ENCODE measurements at regions not wholly inside any gene's neighbourhood (a gene's known extent, or its start where the extent isn't known, plus 50 kb on each side); places are given as distances from the start of the nearest gene placed in this dataset.

- TF ChIP-seq CTCF (IDR thresholded peaks at IDR 0.05) (no peak), POLR2A (IDR thresholded peaks at IDR 0.05) (no peak)
These were observed 54.7 kb upstream of the ZRANB2 start for GRCh38 chr1:71135571-71135970.

All from adrenal gland (tissue), 5 donors.